ENCODE measurements at regions not wholly inside any gene's neighbourhood (a gene's known extent, or its start where the extent isn't known, plus 50 kb on each side); places are given as distances from the start of the nearest gene placed in this dataset.

DNA sequence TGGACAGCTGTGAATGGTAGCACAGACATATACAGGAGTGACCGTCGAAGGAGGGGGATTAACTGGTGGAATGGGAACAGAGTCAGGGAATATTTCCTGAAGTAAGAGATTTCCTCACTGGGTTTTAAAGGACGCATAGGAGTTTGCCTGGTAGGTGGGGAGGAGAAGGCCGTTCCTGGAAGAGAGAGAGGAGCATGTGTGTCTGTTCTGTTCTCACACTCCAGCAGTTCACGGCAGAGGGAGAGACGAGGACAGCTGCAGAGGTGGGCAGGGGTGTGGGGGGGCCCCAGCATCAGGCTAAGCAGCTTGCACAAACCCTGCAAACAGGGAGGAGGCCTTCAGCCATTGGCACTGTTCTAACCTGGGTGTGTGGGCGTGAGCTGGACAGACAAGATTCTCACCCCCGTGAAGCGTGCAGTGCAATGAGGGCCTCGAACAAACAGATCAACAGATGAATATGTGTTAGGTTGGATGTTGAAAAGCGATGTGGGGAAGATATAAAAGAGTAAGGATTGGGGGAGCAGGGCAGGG is 85.3 kb upstream of the GSE1 start:
- peaks cover 15% of the 10 kb centered on the region for H3K4me1 ChIP-seq (ENCODE audit: control insufficient read depth, insufficient read depth, low read length)
- H3K36me3 ChIP-seq (ENCODE audit: control insufficient read depth, insufficient read depth, low read length): no peaks in the 10 kb centered on the region
- no peak overlapping the region for H3K27ac Mint-ChIP-seq
- no peaks in the 10 kb centered on the region for H3K27me3 ChIP-seq (ENCODE audit: control insufficient read depth, insufficient read depth, low read length)
- H3K9me3 Mint-ChIP-seq: no peaks in the 10 kb centered on the region
- WGBS (ENCODE audit: insufficient coverage): 84% methylated on average over 11 of the region's 11 CpGs
- no peak for DNase-seq
- H3K36me3 Mint-ChIP-seq: no peaks in the 10 kb centered on the region
- TF ChIP-seq, protein P1, sequence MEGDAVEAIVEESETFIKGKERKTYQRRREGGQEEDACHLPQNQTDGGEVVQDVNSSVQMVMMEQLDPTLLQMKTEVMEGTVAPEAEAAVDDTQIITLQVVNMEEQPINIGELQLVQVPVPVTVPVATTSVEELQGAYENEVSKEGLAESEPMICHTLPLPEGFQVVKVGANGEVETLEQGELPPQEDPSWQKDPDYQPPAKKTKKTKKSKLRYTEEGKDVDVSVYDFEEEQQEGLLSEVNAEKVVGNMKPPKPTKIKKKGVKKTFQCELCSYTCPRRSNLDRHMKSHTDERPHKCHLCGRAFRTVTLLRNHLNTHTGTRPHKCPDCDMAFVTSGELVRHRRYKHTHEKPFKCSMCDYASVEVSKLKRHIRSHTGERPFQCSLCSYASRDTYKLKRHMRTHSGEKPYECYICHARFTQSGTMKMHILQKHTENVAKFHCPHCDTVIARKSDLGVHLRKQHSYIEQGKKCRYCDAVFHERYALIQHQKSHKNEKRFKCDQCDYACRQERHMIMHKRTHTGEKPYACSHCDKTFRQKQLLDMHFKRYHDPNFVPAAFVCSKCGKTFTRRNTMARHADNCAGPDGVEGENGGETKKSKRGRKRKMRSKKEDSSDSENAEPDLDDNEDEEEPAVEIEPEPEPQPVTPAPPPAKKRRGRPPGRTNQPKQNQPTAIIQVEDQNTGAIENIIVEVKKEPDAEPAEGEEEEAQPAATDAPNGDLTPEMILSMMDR (IDR thresholded peaks at IDR 0.05): no peak
- H3K27me3 Mint-ChIP-seq (ENCODE audit: low read depth in 2 of 2): peaks cover 0 to 6% of the 10 kb centered on the region in 2 donors
- ATAC-seq: no peak
- H3K4me3 ChIP-seq (ENCODE audit: low read length): no peak overlapping the region
- no peaks in the 10 kb centered on the region for H3K9me3 ChIP-seq (ENCODE audit: control insufficient read depth, insufficient read depth, low read length)
- no peak overlapping the region for H3K4me3 Mint-ChIP-seq
- intact Hi-C loops (cut with micrococcal nuclease): no loop called here
- no peak overlapping the region for H3K27ac ChIP-seq (ENCODE audit: low read length)
- H3K4me1 Mint-ChIP-seq: peaks cover 0 to 8% of the 10 kb centered on the region in 2 donors

DNA sequence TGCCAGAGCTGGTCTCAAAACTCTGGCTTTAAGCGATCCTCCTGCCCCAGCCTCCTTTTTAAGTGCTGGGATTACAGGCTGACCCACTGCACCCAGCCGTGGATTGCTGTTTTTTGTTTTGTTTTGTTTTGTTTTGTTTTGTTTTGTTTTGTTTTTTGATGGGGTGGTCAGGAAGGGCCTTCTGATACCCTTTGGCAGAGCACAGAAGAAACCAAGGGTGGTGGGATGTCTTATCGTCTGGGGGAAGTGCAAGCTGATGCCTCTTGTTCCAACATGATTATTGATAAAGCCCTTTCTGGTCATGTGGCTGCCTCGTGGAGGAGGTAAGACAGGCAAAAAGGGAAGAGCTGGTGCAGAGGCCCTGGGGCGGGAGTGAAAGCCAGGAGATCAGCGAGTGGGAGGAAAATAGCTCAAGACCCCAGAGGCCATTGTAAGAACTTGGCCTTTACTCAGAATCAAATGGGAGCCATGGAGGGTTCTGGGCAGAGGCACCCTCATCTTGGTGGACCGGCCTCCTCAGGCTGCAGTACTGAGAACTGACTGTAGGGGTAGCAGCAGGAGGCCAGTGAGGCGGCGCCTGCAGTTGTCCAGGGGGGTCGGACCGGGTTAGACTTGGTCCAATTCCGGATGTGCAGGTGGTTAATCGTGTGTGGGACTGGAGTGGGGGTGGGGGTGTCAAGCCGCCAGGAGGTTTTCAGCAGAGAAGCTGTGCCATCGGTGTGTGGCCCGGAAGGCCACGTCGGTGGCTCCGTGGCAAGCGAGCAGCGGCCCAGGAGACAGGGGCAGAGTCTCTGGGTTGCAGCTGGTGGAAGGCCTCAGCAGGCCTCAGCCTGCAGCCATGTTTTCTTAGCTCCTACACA is 84.4 kb upstream of the GSE1 start:
- ATAC-seq: peak; percentile 55 to 88 (median 86)
- WGBS (ENCODE audit: insufficient coverage): 87% methylated on average over 21 of the region's 21 CpGs
- H3K4me3 ChIP-seq (ENCODE audit: low read length): no peak overlapping the region
- H3K4me1 Mint-ChIP-seq: peaks cover 0 to 5% of the 10 kb centered on the region in 2 donors
- H3K27ac Mint-ChIP-seq: no peak overlapping the region
- no peak overlapping the region for H3K4me3 Mint-ChIP-seq
- H3K9me3 Mint-ChIP-seq: no peaks in the 10 kb centered on the region
- peaks cover 15% of the 10 kb centered on the region for H3K4me1 ChIP-seq (ENCODE audit: control insufficient read depth, insufficient read depth, low read length)
- H3K9me3 ChIP-seq (ENCODE audit: control insufficient read depth, insufficient read depth, low read length): no peaks in the 10 kb centered on the region
- H3K36me3 Mint-ChIP-seq: no peaks in the 10 kb centered on the region
- no peaks in the 10 kb centered on the region for H3K27me3 ChIP-seq (ENCODE audit: control insufficient read depth, insufficient read depth, low read length)
- H3K27ac ChIP-seq (ENCODE audit: low read length): no peak overlapping the region
- TF ChIP-seq, protein P1 (IDR thresholded peaks at IDR 0.05): peak; percentile 54
- H3K27me3 Mint-ChIP-seq (ENCODE audit: low read depth in 2 of 2): peaks cover 0 to 4% of the 10 kb centered on the region in 2 donors
- intact Hi-C loops (cut with micrococcal nuclease): no loop called here
- H3K36me3 ChIP-seq (ENCODE audit: control insufficient read depth, insufficient read depth, low read length): no peaks in the 10 kb centered on the region
- peak in 1 of 2 donors; percentile 62 for DNase-seq

DNA sequence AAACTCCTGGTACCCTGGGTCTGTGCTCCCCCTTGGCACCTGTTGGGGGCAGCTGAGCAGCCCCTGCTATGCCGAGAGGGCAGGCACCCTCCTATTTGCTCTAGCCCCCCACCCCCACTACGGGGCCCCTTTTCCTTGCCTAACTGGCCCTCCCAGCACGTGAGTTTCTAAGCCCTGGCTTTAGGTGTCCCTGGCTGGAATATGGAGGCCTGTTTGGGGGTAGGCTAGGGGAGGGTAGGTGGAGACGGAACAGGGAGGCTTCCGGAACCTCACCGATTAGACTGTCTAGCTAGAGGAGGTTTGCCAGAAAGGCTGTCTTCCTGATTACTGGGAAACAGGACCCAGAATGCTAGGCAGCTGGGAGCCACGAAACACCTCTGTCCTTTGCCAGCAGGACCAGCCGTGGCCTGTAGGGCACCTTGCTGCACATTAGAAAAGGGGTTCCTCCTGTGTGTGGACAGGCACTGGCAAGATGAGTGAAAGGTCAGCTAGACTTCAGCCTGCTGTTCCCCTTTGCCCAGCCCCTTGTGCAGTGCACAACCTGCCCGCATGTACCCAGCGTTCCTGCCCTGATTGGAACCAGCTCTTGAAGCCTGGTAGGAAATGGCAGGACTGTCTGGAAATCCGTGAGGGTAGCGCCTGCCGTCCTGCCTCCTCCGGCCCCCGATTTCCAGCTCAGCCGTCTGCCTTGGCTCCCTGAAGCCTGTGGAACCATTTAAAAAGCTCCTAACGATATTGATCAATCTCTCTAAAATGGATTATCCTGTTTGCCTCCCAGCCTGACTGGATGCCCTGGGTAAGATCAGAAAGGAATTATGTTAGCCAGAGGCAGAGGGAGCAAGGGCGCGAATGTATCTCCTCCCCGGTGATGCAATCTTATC is 83.4 kb upstream of the GSE1 start:
- H3K27ac ChIP-seq (ENCODE audit: low read length): no peak overlapping the region
- 94% methylated on average over 19 of the region's 20 CpGs for WGBS (ENCODE audit: insufficient coverage)
- TF ChIP-seq, protein P1 (IDR thresholded peaks at IDR 0.05): no peak
- peak in 1 of 3 donors; percentile 11 for ATAC-seq
- H3K36me3 ChIP-seq (ENCODE audit: control insufficient read depth, insufficient read depth, low read length): no peaks in the 10 kb centered on the region
- H3K4me3 Mint-ChIP-seq: no peak overlapping the region
- intact Hi-C loops (cut with micrococcal nuclease): no loop called here
- H3K4me1 Mint-ChIP-seq: peaks cover 0 to 5% of the 10 kb centered on the region in 2 donors
- H3K27me3 ChIP-seq (ENCODE audit: control insufficient read depth, insufficient read depth, low read length): no peaks in the 10 kb centered on the region
- peaks cover 0 to 4% of the 10 kb centered on the region in 2 donors for H3K27me3 Mint-ChIP-seq (ENCODE audit: low read depth in 2 of 2)
- no peaks in the 10 kb centered on the region for H3K9me3 Mint-ChIP-seq
- H3K4me3 ChIP-seq (ENCODE audit: low read length): no peak overlapping the region
- no peaks in the 10 kb centered on the region for H3K9me3 ChIP-seq (ENCODE audit: control insufficient read depth, insufficient read depth, low read length)
- no peak for DNase-seq
- no peaks in the 10 kb centered on the region for H3K36me3 Mint-ChIP-seq
- H3K4me1 ChIP-seq (ENCODE audit: control insufficient read depth, insufficient read depth, low read length): peaks cover 9% of the 10 kb centered on the region
- H3K27ac Mint-ChIP-seq: no peak overlapping the region
